ENCODE measurements at regions not wholly inside any gene's neighbourhood (a gene's known extent, or its start where the extent isn't known, plus 50 kb on each side); places are given as distances from the start of the nearest gene placed in this dataset.

DNA sequence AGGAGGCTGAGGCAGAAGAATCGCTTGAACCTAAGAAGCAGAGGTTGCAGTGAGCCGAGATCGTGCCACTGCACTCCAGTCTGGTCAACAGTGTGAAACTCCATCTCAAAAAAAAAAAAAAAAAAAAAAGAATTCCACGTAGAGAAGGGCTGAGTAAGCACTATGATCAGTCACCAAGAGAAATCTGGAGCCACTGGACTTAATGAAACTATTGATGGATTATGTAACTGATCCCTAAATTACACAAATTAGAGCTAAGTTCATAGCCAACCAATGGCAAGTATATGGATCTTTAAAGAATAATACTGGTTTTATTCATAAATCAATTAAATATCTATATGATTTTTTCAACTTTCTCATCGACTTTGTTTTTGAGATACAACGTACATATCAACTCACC lies 72.2 kb upstream of the ABLIM1 start:
- Histone ChIP-seq H3K27me3 (no peaks in the 10 kb centered on the region), H3K27ac (no peak overlapping the region), H3K4me1 (peaks cover 3 to 12% of the 10 kb centered on the region in 2 donors), H3K4me3 (replicated peaks in 1 of 3) (no peak overlapping the region), H3K36me3 (no peaks in the 10 kb centered on the region), H3K9me3 (no peaks in the 10 kb centered on the region)
- intact Hi-C loops (cut with DNase I) = no loop called here
- TF ChIP-seq POLR2A (IDR thresholded peaks at IDR 0.05) = no peak
- TF ChIP-seq, protein P1, sequence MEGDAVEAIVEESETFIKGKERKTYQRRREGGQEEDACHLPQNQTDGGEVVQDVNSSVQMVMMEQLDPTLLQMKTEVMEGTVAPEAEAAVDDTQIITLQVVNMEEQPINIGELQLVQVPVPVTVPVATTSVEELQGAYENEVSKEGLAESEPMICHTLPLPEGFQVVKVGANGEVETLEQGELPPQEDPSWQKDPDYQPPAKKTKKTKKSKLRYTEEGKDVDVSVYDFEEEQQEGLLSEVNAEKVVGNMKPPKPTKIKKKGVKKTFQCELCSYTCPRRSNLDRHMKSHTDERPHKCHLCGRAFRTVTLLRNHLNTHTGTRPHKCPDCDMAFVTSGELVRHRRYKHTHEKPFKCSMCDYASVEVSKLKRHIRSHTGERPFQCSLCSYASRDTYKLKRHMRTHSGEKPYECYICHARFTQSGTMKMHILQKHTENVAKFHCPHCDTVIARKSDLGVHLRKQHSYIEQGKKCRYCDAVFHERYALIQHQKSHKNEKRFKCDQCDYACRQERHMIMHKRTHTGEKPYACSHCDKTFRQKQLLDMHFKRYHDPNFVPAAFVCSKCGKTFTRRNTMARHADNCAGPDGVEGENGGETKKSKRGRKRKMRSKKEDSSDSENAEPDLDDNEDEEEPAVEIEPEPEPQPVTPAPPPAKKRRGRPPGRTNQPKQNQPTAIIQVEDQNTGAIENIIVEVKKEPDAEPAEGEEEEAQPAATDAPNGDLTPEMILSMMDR (IDR thresholded peaks at IDR 0.05) = no peak
- 90 to 94% methylated on average over 6 of the region's 6 CpGs for WGBS, 2 donors
- DNase-seq = no peak

DNA sequence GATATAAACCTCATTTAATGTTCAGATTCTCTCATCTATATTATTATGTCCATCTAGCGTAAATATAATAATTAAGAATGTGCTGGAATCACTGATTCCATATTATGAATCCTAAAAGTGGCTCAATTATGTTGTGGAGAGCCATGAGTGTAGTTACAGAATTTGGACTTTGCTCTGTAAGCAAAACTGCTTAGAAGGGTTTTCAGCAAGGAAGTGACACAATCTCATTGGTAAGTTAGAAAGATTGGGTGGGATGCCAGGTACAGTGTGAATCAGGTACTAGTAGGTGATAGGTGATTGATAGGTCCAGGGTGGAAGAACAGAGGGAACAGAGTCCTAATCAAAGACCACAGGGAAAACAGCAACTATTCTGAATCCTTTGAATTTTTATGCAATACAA lies 74.9 kb upstream of the ABLIM1 start:
- no peak overlapping the region for H3K4me3 ChIP-seq (replicated peaks in 1 of 3)
- H3K27me3 ChIP-seq = no peaks in the 10 kb centered on the region
- H3K36me3 ChIP-seq = no peaks in the 10 kb centered on the region
- TF ChIP-seq, protein P1 (IDR thresholded peaks at IDR 0.05) = no peak
- no peak for TF ChIP-seq POLR2A (IDR thresholded peaks at IDR 0.05)
- no peak overlapping the region for H3K27ac ChIP-seq
- WGBS, 2 donors = 91 to 98% methylated on average over 1 of the region's 1 CpG
- H3K4me1 ChIP-seq = peaks cover 0 to 3% of the 10 kb centered on the region in 2 donors
- intact Hi-C loops (cut with DNase I) = no loop called here
- DNase-seq = no peak
- H3K9me3 ChIP-seq = no peaks in the 10 kb centered on the region

DNA sequence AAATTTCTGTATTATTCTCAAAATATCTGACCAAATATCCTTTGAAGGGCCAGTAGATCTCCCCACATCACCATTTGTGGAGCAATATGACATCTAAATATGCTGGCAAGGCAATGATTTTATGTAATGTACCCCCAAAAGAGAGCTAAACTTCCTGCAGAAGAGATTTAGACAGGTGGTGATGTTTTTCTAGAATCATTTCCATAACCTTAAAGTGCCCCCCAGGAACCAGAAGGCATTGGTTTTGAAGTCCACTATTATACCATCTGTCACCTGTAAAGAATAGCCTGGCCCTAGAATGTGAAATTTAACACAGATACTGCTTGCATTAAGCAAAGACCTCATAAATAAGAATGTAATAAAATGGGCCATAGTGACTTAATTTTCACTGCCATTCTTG lies 77.9 kb upstream of the ABLIM1 start:
- intact Hi-C loops (cut with DNase I) = no loop called here
- Histone ChIP-seq H3K27me3 (no peaks in the 10 kb centered on the region), H3K27ac (no peak overlapping the region), H3K9me3 (no peaks in the 10 kb centered on the region), H3K36me3 (no peaks in the 10 kb centered on the region), H3K4me3 (replicated peaks in 1 of 3) (no peak overlapping the region), H3K4me1 (peaks cover 0 to 3% of the 10 kb centered on the region in 2 donors)
- no peak for DNase-seq
- TF ChIP-seq, protein P1 (IDR thresholded peaks at IDR 0.05) = no peak

DNA sequence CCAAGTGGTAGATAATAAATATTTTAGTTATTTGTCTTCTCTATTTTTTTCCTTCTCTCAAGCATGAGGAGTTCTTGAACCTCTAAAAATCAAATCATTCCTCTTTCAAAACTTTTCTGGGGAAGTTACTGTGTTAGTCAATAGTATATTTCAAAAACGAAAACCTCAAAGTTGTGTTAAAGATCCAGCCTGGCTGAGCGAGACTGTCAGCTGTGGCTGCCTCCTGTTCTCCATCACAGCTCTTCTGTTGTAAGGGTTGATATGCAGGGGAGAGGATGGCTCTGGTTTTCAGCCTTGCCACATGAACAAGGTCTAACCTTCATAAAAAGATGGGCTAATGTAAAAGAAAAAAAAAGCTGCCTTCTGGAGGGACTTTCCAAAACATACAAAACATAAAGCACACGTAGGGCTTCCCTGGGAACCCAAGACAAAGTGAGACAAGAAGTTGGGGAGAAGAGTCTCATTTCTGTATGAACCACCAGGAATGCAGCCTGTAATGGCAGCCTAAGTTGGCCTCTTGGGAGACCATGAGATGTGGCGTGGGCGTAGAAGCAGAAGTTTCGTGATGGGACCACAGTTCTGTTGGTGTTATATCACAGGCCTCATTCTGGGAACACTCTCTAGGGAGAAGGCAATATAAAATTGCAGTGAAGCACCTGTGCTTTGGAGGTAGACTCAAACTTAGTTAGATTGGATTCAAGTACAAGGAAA lies 77.9 kb upstream of the FHIP2A start:
- H3K27me3 ChIP-seq = no peaks in the 10 kb centered on the region
- no peak overlapping the region for H3K4me3 ChIP-seq (replicated peaks in 1 of 3)
- H3K36me3 ChIP-seq = no peaks in the 10 kb centered on the region
- WGBS, 2 donors = 87 to 89% methylated on average over 6 of the region's 6 CpGs
- TF ChIP-seq, protein P1 (IDR thresholded peaks at IDR 0.05) = no peak
- no peak for TF ChIP-seq POLR2A (IDR thresholded peaks at IDR 0.05)
- no peak for DNase-seq
- no peaks in the 10 kb centered on the region for H3K9me3 ChIP-seq
- H3K4me1 ChIP-seq = peaks cover under 1 to 2% of the 10 kb centered on the region in 2 donors
- intact Hi-C loops (cut with DNase I) = no loop called here
- no peak overlapping the region for H3K27ac ChIP-seq

DNA sequence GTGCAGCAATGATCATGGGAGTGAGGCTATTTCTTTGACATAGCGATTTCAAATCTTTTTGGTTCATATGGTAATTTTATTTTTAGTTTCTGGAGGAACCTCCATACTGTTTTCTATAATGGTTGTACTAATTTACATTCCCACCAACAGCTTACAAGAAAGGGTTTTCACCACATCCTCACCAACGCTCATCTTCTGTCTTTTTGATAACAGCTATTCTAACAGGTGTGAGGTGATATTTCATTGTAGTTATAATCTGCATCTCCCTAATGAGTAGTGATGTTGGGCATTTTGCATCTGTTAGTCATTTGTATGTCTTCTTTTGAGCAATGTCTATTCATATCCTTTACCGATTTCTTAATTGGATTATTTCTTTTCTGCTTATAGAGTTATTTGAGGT lies 75.0 kb upstream of the FHIP2A start:
- Histone ChIP-seq H3K27me3 (no peaks in the 10 kb centered on the region), H3K4me1 (peaks cover 4 to 15% of the 10 kb centered on the region in 2 donors), H3K36me3 (no peaks in the 10 kb centered on the region), H3K4me3 (replicated peaks in 1 of 3) (no peak overlapping the region), H3K9me3 (no peaks in the 10 kb centered on the region), H3K27ac (no peak overlapping the region)
- TF ChIP-seq POLR2A (IDR thresholded peaks at IDR 0.05) = no peak
- TF ChIP-seq, protein P1 (IDR thresholded peaks at IDR 0.05) = no peak
- no peak for DNase-seq
- intact Hi-C loops (cut with DNase I) = no loop called here
- WGBS, 2 donors = 90 to 98% methylated on average over 3 of the region's 3 CpGs
